ENCODE measurements at regions not wholly inside any gene's neighbourhood (a gene's known extent, or its start where the extent isn't known, plus 50 kb on each side); places are given as distances from the start of the nearest gene placed in this dataset.

- Mint-ChIP-seq H3K4me1 (ENCODE audit: low read depth) (peaks cover 18% of the 10 kb centered on the region), H3K27me3 (ENCODE audit: insufficient read depth) (peaks cover 11% of the 10 kb centered on the region; the same call in 1 of the 2 replicates), H3K27ac (no peak overlapping the region), H3K9me3 (no peaks in the 10 kb centered on the region), H3K4me3 (no peak overlapping the region), H3K36me3 (ENCODE audit: low read depth) (no peaks in the 10 kb centered on the region)
- no peak for DNase-seq
- TF ChIP-seq CTCF (IDR thresholded peaks at IDR 0.05), result no peak
Observed at GRCh38 chr11:112451250-112451649, 190.6 kb upstream of the PLET1 start.

GRCh38 chr11:112453601-112454577, 193.2 kb upstream of the PLET1 start:
- Mint-ChIP-seq H3K27ac (no peak overlapping the region), H3K27me3 (ENCODE audit: insufficient read depth) (peaks cover 11% of the 10 kb centered on the region; the same call in 1 of the 2 replicates), H3K9me3 (no peaks in the 10 kb centered on the region), H3K36me3 (ENCODE audit: low read depth) (no peaks in the 10 kb centered on the region), H3K4me1 (ENCODE audit: low read depth) (peaks cover 18% of the 10 kb centered on the region), H3K4me3 (no peak overlapping the region)
- TF ChIP-seq CTCF (IDR thresholded peaks at IDR 0.05), result peak; percentile 68; the same call in 1 of the 2 replicates
- DNase-seq, result peak; percentile 19

- Mint-ChIP-seq H3K27me3 (ENCODE audit: insufficient read depth) (peaks cover 8% of the 10 kb centered on the region; the same call in 1 of the 2 replicates), H3K9me3 (no peaks in the 10 kb centered on the region), H3K36me3 (ENCODE audit: low read depth) (no peaks in the 10 kb centered on the region), H3K4me1 (ENCODE audit: low read depth) (peaks cover 24% of the 10 kb centered on the region), H3K27ac (no peak overlapping the region), H3K4me3 (no peak overlapping the region)
- no peak for TF ChIP-seq CTCF (IDR thresholded peaks at IDR 0.05)
- no peak for DNase-seq
Observed at GRCh38 chr11:112454841-112455240, 194.2 kb upstream of the PLET1 start.

- no peaks in the 10 kb centered on the region for H3K36me3 Mint-ChIP-seq (ENCODE audit: low read depth)
- peaks cover 4% of the 10 kb centered on the region; the same call in 1 of the 2 replicates for H3K27me3 Mint-ChIP-seq (ENCODE audit: insufficient read depth)
- DNase-seq, result no peak
- H3K4me1 Mint-ChIP-seq (ENCODE audit: low read depth), result peaks cover 24% of the 10 kb centered on the region
- no peak overlapping the region for H3K4me3 Mint-ChIP-seq
- H3K9me3 Mint-ChIP-seq, result no peaks in the 10 kb centered on the region
- TF ChIP-seq CTCF (IDR thresholded peaks at IDR 0.05), result no peak
- H3K27ac Mint-ChIP-seq, result no peak overlapping the region
Observed at GRCh38 chr11:112455791-112456190, 195.1 kb upstream of the PLET1 start.

GRCh38 chr11:112457532-112457931, 196.9 kb upstream of the PLET1 start:
- Mint-ChIP-seq H3K4me3 (no peak overlapping the region), H3K27me3 (ENCODE audit: insufficient read depth) (no peaks in the 10 kb centered on the region), H3K27ac (no peak overlapping the region), H3K9me3 (no peaks in the 10 kb centered on the region), H3K4me1 (ENCODE audit: low read depth) (peaks cover 24% of the 10 kb centered on the region), H3K36me3 (ENCODE audit: low read depth) (no peaks in the 10 kb centered on the region)
- DNase-seq, result no peak
- TF ChIP-seq CTCF (IDR thresholded peaks at IDR 0.05), result no peak

All from HFFc6 (cell line).